ENCODE measurements at regions not wholly inside any gene's neighbourhood (a gene's known extent, or its start where the extent isn't known, plus 50 kb on each side); places are given as distances from the start of the nearest gene placed in this dataset.

DNA sequence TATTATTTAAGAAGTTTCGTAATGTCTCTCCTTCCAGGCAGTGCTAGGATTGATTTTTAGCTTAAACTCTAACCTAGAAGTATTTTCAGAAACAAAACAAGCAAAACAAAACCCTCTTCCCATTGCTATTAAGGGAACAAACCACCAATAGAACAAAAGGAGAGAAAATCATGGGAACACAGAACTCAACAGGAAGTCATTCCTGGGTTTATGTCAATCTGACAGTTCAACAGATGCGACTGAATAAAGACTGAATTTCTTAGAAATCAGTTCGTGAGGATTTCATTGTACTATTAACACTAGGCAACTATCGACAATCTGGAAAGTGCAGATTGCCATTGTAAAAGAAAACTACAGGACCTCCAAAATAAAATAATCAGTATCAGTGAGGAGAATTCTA, 229.1 kb upstream of the SMIM31 start:
- Mint-ChIP-seq H3K27ac (peak overlapping the region; percentile 46), H3K36me3 (ENCODE audit: low read depth) (no peaks in the 10 kb centered on the region), H3K4me3 (no peak overlapping the region), H3K9me3 (no peaks in the 10 kb centered on the region), H3K4me1 (peaks cover 7% of the 10 kb centered on the region), H3K27me3 (ENCODE audit: insufficient read depth) (no peaks in the 10 kb centered on the region)
- TF ChIP-seq CTCF (conservative IDR thresholded peaks at IDR 0.05) = no peak
- H3K4me3 ChIP-seq (ENCODE audit: low read length) = no peak overlapping the region
- no peaks in the 10 kb centered on the region for H3K9me3 ChIP-seq (ENCODE audit: control insufficient read depth, low read length)
- no peaks in the 10 kb centered on the region for H3K36me3 ChIP-seq (ENCODE audit: control insufficient read depth, insufficient read depth, low read length)
- 71% methylated on average over 4 of the region's 4 CpGs; no CpG with 5 or more reads in 1 of the 2 experiments for WGBS, 2 experiments (ENCODE audit: insufficient coverage in 1 of 2, insufficient read length in 1 of 2)
- H3K9ac ChIP-seq (ENCODE audit: extremely low read depth, low read length, poor library complexity, severe bottlenecking) = no peak overlapping the region
- no peaks in the 10 kb centered on the region for H3K27me3 ChIP-seq (ENCODE audit: control insufficient read depth, insufficient read depth, low read length, poor library complexity, severe bottlenecking)
- H3K27ac ChIP-seq (ENCODE audit: low read depth, low read length) = peak overlapping the region; percentile 49
- no peaks in the 10 kb centered on the region for H3K4me1 ChIP-seq (ENCODE audit: control insufficient read depth, insufficient read depth, low read length)
- DNase-seq = no peak

- Histone ChIP-seq H3K27ac (ENCODE audit: low read depth, low read length) (no peak overlapping the region), H3K36me3 (ENCODE audit: control insufficient read depth, insufficient read depth, low read length) (no peaks in the 10 kb centered on the region), H3K4me1 (ENCODE audit: control insufficient read depth, insufficient read depth, low read length) (no peaks in the 10 kb centered on the region), H3K27me3 (ENCODE audit: control insufficient read depth, insufficient read depth, low read length, poor library complexity, severe bottlenecking) (no peaks in the 10 kb centered on the region), H3K9me3 (ENCODE audit: control insufficient read depth, low read length) (no peaks in the 10 kb centered on the region), H3K9ac (ENCODE audit: extremely low read depth, low read length, poor library complexity, severe bottlenecking) (no peak overlapping the region), H3K4me3 (ENCODE audit: low read length) (no peak overlapping the region)
- peak overlapping the region; percentile 32 for H3K27ac Mint-ChIP-seq
- DNase-seq = no peak
- peaks cover 7% of the 10 kb centered on the region for H3K4me1 Mint-ChIP-seq
- no peak for TF ChIP-seq CTCF (conservative IDR thresholded peaks at IDR 0.05)
- H3K27me3 Mint-ChIP-seq (ENCODE audit: insufficient read depth) = no peaks in the 10 kb centered on the region
- H3K36me3 Mint-ChIP-seq (ENCODE audit: low read depth) = no peaks in the 10 kb centered on the region
- no peak overlapping the region for H3K4me3 Mint-ChIP-seq
- H3K9me3 Mint-ChIP-seq = no peaks in the 10 kb centered on the region
- 79 to 81% methylated on average over 2 to 4 of the region's 4 CpGs for WGBS, 2 experiments (ENCODE audit: insufficient coverage in 1 of 2, insufficient read length in 1 of 2)
Measured at GRCh38 chr4:164526933-164527583, 226.9 kb upstream of the SMIM31 start.

- H3K27ac Mint-ChIP-seq = no peak overlapping the region
- no peaks in the 10 kb centered on the region for H3K36me3 ChIP-seq (ENCODE audit: control insufficient read depth, insufficient read depth, low read length)
- H3K4me3 ChIP-seq (ENCODE audit: low read length) = no peak overlapping the region
- no peaks in the 10 kb centered on the region for H3K4me1 ChIP-seq (ENCODE audit: control insufficient read depth, insufficient read depth, low read length)
- no peak overlapping the region for H3K4me3 Mint-ChIP-seq
- H3K27me3 ChIP-seq (ENCODE audit: control insufficient read depth, insufficient read depth, low read length, poor library complexity, severe bottlenecking) = no peaks in the 10 kb centered on the region
- 85 to 90% methylated on average over 2 of the region's 2 CpGs for WGBS, 2 experiments (ENCODE audit: insufficient coverage in 1 of 2, insufficient read length in 1 of 2)
- no peaks in the 10 kb centered on the region for H3K9me3 Mint-ChIP-seq
- no peak for DNase-seq
- no peaks in the 10 kb centered on the region for H3K27me3 Mint-ChIP-seq (ENCODE audit: insufficient read depth)
- H3K4me1 Mint-ChIP-seq = peaks cover 5% of the 10 kb centered on the region
- no peaks in the 10 kb centered on the region for H3K36me3 Mint-ChIP-seq (ENCODE audit: low read depth)
- no peak overlapping the region for H3K9ac ChIP-seq (ENCODE audit: extremely low read depth, low read length, poor library complexity, severe bottlenecking)
- no peaks in the 10 kb centered on the region for H3K9me3 ChIP-seq (ENCODE audit: control insufficient read depth, low read length)
- TF ChIP-seq CTCF (conservative IDR thresholded peaks at IDR 0.05) = no peak
- H3K27ac ChIP-seq (ENCODE audit: low read depth, low read length) = no peak overlapping the region
Measured at GRCh38 chr4:164529058-164529457, 224.9 kb upstream of the SMIM31 start.
